ENCODE measurements at regions not wholly inside any gene's neighbourhood (a gene's known extent, or its start where the extent isn't known, plus 50 kb on each side); places are given as distances from the start of the nearest gene placed in this dataset.
"Not testable (repeated sequence)": the region's sequence is repeated elsewhere in the genome, so short reads cannot be mapped to it uniquely, and the experiment has no call there.

DNA sequence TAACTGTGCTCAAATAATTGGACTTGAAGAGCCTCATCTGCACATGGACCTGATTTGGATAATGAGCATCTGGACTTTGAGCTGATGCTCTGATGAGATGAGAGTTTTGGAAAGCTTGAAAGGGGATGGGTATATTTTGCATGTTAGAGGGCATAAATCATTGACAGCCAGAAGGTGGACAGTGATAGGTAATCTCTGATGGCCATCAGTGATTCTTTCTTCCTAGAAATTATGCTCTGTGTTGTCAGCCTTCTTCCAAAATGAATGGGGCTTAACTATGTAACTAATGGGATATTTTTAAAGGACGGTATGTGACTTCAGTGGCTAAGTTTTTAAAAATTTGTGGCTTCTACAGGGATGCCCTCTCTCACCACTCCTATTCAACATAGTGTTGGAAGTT lies 334.0 kb downstream of the PTTG2 start:
- TF ChIP-seq, protein P1, sequence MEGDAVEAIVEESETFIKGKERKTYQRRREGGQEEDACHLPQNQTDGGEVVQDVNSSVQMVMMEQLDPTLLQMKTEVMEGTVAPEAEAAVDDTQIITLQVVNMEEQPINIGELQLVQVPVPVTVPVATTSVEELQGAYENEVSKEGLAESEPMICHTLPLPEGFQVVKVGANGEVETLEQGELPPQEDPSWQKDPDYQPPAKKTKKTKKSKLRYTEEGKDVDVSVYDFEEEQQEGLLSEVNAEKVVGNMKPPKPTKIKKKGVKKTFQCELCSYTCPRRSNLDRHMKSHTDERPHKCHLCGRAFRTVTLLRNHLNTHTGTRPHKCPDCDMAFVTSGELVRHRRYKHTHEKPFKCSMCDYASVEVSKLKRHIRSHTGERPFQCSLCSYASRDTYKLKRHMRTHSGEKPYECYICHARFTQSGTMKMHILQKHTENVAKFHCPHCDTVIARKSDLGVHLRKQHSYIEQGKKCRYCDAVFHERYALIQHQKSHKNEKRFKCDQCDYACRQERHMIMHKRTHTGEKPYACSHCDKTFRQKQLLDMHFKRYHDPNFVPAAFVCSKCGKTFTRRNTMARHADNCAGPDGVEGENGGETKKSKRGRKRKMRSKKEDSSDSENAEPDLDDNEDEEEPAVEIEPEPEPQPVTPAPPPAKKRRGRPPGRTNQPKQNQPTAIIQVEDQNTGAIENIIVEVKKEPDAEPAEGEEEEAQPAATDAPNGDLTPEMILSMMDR (conservative IDR thresholded peaks at IDR 0.05; ENCODE audit: low read length) = no peak
- no peak overlapping the region for H3K4me3 ChIP-seq (ENCODE audit: low read length)
- DNase-seq (ENCODE audit: low read depth) = no peak

DNA sequence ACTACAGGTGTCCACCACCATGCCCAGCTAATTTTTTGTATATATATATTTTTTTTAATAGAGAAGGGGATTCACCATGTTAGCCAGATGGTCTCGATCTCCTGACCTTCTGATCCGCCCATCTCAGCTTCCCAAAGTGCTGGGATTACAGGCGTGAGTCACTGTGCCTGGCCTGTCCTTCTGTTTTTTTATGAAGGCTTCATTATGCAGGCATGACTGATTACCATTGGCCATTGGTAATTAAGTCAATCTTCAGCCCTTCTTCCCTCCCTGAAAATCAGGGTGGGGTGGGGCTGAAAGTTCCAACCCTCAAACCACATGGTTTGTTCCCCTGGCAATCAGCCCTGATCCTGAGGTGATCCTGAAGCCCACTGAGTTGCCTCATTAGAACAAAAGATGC lies 336.9 kb downstream of the PTTG2 start:
- H3K4me3 ChIP-seq (ENCODE audit: low read length) = no peak overlapping the region
- DNase-seq (ENCODE audit: low read depth) = no peak
- TF ChIP-seq, protein P1 (conservative IDR thresholded peaks at IDR 0.05; ENCODE audit: low read length) = no peak

DNA sequence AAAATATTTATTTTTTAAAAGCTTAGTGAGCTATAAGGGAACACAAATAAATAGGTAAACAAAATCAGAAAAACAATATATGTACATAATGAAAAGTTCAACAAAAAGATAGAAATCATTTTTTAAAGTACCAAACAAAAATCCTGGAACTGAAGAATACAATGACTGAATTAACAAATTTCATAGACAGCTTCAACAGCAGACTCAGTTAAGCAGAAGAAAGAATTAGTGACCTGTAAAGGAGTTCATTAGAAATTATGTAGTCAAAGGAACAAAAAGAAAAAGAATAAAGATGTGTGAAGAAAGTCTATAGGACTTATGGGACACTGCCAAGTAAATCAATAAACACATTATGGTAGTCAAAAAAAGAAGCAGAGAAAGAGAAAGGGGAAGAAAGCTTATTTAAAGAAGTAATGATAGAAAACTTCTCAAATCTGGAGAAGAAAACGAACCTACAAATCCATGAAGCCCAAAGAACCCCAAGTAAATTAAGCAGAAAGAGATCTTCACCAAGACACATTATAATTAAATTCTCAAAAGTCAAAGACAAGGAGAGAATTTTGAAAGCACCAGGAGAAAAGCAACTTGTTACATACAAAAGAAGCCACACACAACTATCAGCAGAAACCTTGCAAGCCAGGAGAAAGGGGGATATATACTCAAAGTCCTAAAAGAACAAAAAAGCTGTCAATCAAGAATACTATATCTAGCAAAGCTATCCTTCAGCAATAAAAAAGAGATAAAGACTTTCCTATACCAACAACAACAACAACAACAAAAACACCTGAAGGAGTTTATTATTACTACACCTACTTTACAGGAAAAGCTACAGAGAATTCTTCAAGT lies 338.9 kb downstream of the PTTG2 start:
- TF ChIP-seq, protein P1 (conservative IDR thresholded peaks at IDR 0.05; ENCODE audit: low read length) = no peak
- H3K4me3 ChIP-seq (ENCODE audit: low read length) = no peak overlapping the region

DNA sequence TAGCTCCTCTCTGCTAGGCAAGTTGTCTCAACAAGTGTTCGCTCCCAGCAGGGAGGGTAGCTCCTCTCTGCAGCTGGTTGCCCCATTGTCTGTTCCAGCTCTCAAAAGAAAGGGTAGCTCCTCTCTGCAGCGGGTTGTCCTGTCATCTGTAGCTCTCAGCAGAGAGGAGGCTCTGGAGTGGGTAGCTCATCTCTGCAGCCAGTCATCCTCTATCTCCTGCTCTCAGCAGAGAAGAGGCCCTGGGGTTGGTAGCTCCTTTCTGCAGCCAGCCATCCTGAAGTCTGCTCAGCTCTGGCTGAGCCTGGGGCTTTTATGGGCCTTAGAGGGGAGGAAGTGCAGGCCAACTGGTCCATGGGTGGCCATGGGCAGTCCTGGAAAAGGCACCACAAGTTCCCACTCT lies 342.7 kb downstream of the PTTG2 start:
- TF ChIP-seq, protein P1 (conservative IDR thresholded peaks at IDR 0.05; ENCODE audit: low read length) = no peak
- no peak overlapping the region for H3K4me3 ChIP-seq (ENCODE audit: low read length)
- DNase-seq (ENCODE audit: low read depth) = no peak

More for the DNA sequence above, 338.9 kb downstream of the PTTG2 start:
- DNase-seq (ENCODE audit: low read depth) = no peak

DNA sequence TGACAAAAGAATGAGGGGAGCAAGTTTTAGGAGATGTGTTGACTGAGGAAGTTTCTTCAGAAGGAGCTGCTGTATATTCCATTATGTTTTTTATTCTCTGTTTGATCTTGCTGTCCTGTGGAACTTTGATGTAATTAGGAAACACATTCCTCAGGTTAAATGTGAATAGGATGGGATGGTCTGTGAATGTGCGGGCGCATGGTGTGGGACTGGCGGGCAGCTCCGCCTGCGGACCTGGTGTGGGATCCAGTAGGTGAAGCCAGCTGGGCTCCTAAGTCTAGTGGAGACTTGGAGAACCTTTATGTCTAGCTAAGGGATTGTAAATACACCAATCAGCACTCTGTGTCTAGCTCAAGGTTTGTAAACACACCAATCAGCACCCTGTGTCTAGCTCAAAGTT lies 344.3 kb downstream of the PTTG2 start:
- DNase-seq (ENCODE audit: low read depth); H3K4me3 ChIP-seq (ENCODE audit: low read length): not testable (repeated sequence)

DNA sequence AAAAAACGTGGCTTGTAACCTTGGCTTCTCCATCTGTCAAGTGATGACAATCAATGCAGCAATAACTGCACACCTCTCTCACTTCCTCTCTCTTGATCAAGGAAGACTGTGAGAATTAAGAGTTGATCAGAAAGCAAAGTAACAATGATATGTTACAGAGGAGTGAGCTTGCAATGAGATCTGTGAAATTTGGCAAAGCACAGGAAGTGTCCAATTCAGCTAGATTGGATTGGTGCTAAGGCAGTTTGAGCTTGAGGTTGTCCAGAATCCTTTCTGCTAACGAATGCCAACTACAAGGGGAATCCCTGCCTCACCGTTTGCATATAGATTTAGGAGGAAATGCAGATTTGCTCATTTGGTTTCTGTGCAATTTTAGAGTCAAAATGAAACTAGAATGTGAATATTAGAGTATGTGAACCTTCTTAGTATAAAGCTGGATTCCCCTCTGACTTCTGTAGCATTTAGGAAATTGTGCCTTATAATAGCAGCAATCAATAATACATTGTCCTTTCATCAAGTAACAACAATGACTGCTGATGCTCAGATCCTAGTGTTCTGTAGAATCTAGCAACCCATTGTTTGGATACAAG lies 346.4 kb downstream of the PTTG2 start:
- TF ChIP-seq, protein P1 (conservative IDR thresholded peaks at IDR 0.05; ENCODE audit: low read length) = no peak
- H3K4me3 ChIP-seq (ENCODE audit: low read length) = no peak overlapping the region
- DNase-seq (ENCODE audit: low read depth) = no peak

DNA sequence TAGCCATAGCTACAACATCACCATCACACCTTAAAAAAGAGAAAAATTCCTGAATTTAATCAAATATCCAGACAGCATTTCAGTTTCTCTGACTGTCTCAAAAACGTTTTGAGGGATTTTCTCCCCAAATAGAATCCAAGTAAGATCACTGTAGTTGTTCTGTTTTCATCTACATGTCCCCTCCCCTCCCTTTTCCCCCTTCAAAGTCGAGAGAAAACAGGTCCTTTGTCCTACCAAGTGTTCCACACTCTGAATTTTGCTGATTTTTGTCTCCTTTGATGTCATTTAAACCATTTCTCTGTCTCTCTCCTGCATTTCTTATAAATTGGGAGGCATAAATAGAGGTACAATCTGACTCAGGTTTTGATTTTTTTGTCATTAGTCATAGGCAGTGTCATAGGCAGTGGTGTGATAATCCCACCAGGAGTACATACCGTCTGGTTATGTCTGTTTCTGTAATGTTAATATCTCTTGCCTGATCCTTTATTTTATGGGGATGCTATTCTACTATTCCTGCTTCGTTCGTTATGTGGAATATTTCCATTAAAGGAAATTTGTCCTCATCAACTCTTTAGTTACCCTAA lies 348.6 kb downstream of the PTTG2 start:
- no peak overlapping the region for H3K4me3 ChIP-seq (ENCODE audit: low read length)
- TF ChIP-seq, protein P1 (conservative IDR thresholded peaks at IDR 0.05; ENCODE audit: low read length) = no peak
- peak; percentile 31 for DNase-seq (ENCODE audit: low read depth)

All from AG10803 (cell line).